Thyroid gland (tissue), 4 donors: ENCODE measurements at regions not wholly inside any gene's neighbourhood (a gene's known extent, or its start where the extent isn't known, plus 50 kb on each side); places are given as distances from the start of the nearest gene placed in this dataset.

ENCODE experiments used
- DNase-seq, 2 donors: peaks; one replicate each; pipeline ENCODE4 v3.0.0-alpha.2; 2019
- H3K27ac ChIP-seq, 3 donors: fragments of 200-600 bp; sonication (generic); 1 replicate in 2 of 3; 2 replicates in 1 of 3; pipeline ENCODE4 v1.5.1; 2016 to 2019; ENCODE audit warnings: mild to moderate bottlenecking in 1 of 3, moderate library complexity in 1 of 3
- H3K27me3 ChIP-seq: fragments of 200-600 bp; sonication (generic); one replicate; pipeline ENCODE4 v1.5.1; 2019
- H3K36me3 ChIP-seq, 2 donors: fragments of 200-600 bp; sonication (generic); one replicate each; pipeline ENCODE4 v1.5.1; 2016 to 2019
- H3K4me1 ChIP-seq, 2 donors: fragments of 200-600 bp; sonication (generic); one replicate each; pipeline ENCODE4 v1.5.1; 2017 to 2019
- H3K4me3 ChIP-seq, 3 donors: fragments of 200-600 bp; sonication (generic); replicated peaks in 1 of 3; 1 replicate in 2 of 3; 2 replicates in 1 of 3; pipeline ENCODE4 v1.5.1; 2016; ENCODE audit warnings: mild to moderate bottlenecking in 1 of 3
- H3K9me3 ChIP-seq: fragments of 200-600 bp; sonication (generic); one replicate; pipeline ENCODE4 v1.5.1; 2017
- CTCF ChIP-seq, 6 experiments: fragments of 200-600 bp in 3 of 6; fragments of 450-650 bp in 3 of 6; sonication (generic) in 3 of 6; IDR thresholded peaks; one replicate each; pipeline ENCODE4 v1.5.1; 2016 to 2019; ENCODE audit warnings: antibody characterized with exemption in 6 of 6, mild to moderate bottlenecking in 2 of 6, inconsistent platforms in 1 of 6, moderate library complexity in 1 of 6
- POLR2A ChIP-seq, 2 donors: fragments of 450-650 bp; IDR thresholded peaks; one replicate each; pipeline ENCODE4 v1.6.1; 2017; ENCODE audit warnings: antibody characterized with exemption in 2 of 2, mild to moderate bottlenecking in 2 of 2, moderate library complexity in 1 of 2
- WGBS, 2 donors: methylation state at CpG; one replicate each; pipeline ENCODE4 v1.1.5; 2017; 5-methylcytosine and 5-hydroxymethylcytosine counted together
- intact Hi-C: fragments of 100-400 bp; cut with DNase I; formaldehyde crosslinking; loops from one replicate; pipeline ENCODE4 v1.15.1; 2023

GRCh38 chr9:12276505-12276904, 416.7 kb upstream of the TYRP1 start:
- Histone ChIP-seq H3K27ac (no peak overlapping the region), H3K36me3 (no peaks in the 10 kb centered on the region), H3K4me1 (peaks cover 0 to 15% of the 10 kb centered on the region in 2 donors), H3K9me3 (no peaks in the 10 kb centered on the region), H3K4me3 (no peak overlapping the region), H3K27me3 (no peaks in the 10 kb centered on the region)
- intact Hi-C loops = no loop called here
- no peak for DNase-seq
- TF ChIP-seq CTCF (IDR thresholded peaks at IDR 0.05) = no peak
- no peak for TF ChIP-seq POLR2A (IDR thresholded peaks at IDR 0.05)
- 79 to 84% methylated on average over 1 of the region's 1 CpG for WGBS, 2 donors

- TF ChIP-seq CTCF (IDR thresholded peaks at IDR 0.05) (no peak), POLR2A (IDR thresholded peaks at IDR 0.05) (no peak)
- Histone ChIP-seq H3K9me3 (no peaks in the 10 kb centered on the region), H3K4me3 (no peak overlapping the region), H3K27me3 (no peaks in the 10 kb centered on the region), H3K27ac (no peak overlapping the region), H3K36me3 (no peaks in the 10 kb centered on the region), H3K4me1 (no peaks in the 10 kb centered on the region)
- DNase-seq = no peak
- intact Hi-C loops = no loop called here
Observed at GRCh38 chr9:12289711-12290110, 403.5 kb upstream of the TYRP1 start.

- TF ChIP-seq POLR2A (IDR thresholded peaks at IDR 0.05) = no peak
- no peak for TF ChIP-seq CTCF (IDR thresholded peaks at IDR 0.05)
- H3K27ac ChIP-seq = no peak overlapping the region
- 80 to 93% methylated on average over 1 to 2 of the region's 3 CpGs for WGBS, 2 donors
- H3K27me3 ChIP-seq = no peaks in the 10 kb centered on the region
- H3K4me3 ChIP-seq = no peak overlapping the region
- no peak for DNase-seq
- H3K9me3 ChIP-seq = no peaks in the 10 kb centered on the region
- H3K36me3 ChIP-seq = no peaks in the 10 kb centered on the region
- intact Hi-C loops = no loop called here
- no peaks in the 10 kb centered on the region for H3K4me1 ChIP-seq
Observed at GRCh38 chr9:12290166-12290869, 402.9 kb upstream of the TYRP1 start.

- intact Hi-C loops = no loop called here
- TF ChIP-seq POLR2A (IDR thresholded peaks at IDR 0.05) (no peak), CTCF (IDR thresholded peaks at IDR 0.05) (no peak)
- no peaks in the 10 kb centered on the region for H3K36me3 ChIP-seq
- H3K9me3 ChIP-seq = no peaks in the 10 kb centered on the region
- no peak overlapping the region for H3K27ac ChIP-seq
- no peaks in the 10 kb centered on the region for H3K4me1 ChIP-seq
- 86 to 96% methylated on average over 1 of the region's 1 CpG for WGBS, 2 donors
- no peaks in the 10 kb centered on the region for H3K27me3 ChIP-seq
- DNase-seq = no peak
- H3K4me3 ChIP-seq = no peak overlapping the region
Observed at GRCh38 chr9:12305211-12305610, 388.0 kb upstream of the TYRP1 start.

GRCh38 chr9:12314589-12314988, 378.6 kb upstream of the TYRP1 start:
- Histone ChIP-seq H3K9me3 (no peaks in the 10 kb centered on the region), H3K4me1 (no peaks in the 10 kb centered on the region), H3K36me3 (no peaks in the 10 kb centered on the region), H3K27me3 (no peaks in the 10 kb centered on the region), H3K4me3 (no peak overlapping the region), H3K27ac (no peak overlapping the region)
- no peak for DNase-seq
- TF ChIP-seq POLR2A (IDR thresholded peaks at IDR 0.05) (no peak), CTCF (IDR thresholded peaks at IDR 0.05) (no peak)
- intact Hi-C loops = no loop called here
- WGBS, 2 donors = 71% methylated on average over 4 of the region's 4 CpGs
